Cardiac fibroblast (primary cell): ENCODE measurements at regions not wholly inside any gene's neighbourhood (a gene's known extent, or its start where the extent isn't known, plus 50 kb on each side); places are given as distances from the start of the nearest gene placed in this dataset.
"Not testable (repeated sequence)": the region's sequence is repeated elsewhere in the genome, so short reads cannot be mapped to it uniquely, and the experiment has no call there.

Source experiments
- DNase-seq, 2 donors: peaks; one replicate each; pipeline versions ENCODE4 v3.0.0 to v3.0.0-alpha.2; 2010; ENCODE audit warnings: low read depth in 2 of 2
- H3K4me3 ChIP-seq, 2 donors: replicated peaks in 1 of 2; 1 replicate in 1 of 2; 2 replicates in 1 of 2; pipeline ENCODE4 v1.5.1; 2011; ENCODE audit warnings: low read depth in 2 of 2, low read length in 2 of 2, mild to moderate bottlenecking in 2 of 2, moderate library complexity in 1 of 2
- TF ChIP-seq, protein P1 (sequence below): IDR thresholded peaks from one replicate; pipeline ENCODE4 v1.5.1; 2011; ENCODE audit warnings: low read depth, mild to moderate bottlenecking, low read length, inconsistent platforms

- H3K4me3 ChIP-seq = no peak overlapping the region
- DNase-seq = no peak
- TF ChIP-seq, protein P1, sequence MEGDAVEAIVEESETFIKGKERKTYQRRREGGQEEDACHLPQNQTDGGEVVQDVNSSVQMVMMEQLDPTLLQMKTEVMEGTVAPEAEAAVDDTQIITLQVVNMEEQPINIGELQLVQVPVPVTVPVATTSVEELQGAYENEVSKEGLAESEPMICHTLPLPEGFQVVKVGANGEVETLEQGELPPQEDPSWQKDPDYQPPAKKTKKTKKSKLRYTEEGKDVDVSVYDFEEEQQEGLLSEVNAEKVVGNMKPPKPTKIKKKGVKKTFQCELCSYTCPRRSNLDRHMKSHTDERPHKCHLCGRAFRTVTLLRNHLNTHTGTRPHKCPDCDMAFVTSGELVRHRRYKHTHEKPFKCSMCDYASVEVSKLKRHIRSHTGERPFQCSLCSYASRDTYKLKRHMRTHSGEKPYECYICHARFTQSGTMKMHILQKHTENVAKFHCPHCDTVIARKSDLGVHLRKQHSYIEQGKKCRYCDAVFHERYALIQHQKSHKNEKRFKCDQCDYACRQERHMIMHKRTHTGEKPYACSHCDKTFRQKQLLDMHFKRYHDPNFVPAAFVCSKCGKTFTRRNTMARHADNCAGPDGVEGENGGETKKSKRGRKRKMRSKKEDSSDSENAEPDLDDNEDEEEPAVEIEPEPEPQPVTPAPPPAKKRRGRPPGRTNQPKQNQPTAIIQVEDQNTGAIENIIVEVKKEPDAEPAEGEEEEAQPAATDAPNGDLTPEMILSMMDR = no peak
These were observed 193.0 kb upstream of the DPYD start for GRCh38 chr1:98113811-98114210.

GRCh38 chr1:98112626-98113025 lies 191.8 kb upstream of the DPYD start:
- H3K4me3 ChIP-seq = no peak overlapping the region
- TF ChIP-seq, protein P1 = no peak
- no peak for DNase-seq

DNA sequence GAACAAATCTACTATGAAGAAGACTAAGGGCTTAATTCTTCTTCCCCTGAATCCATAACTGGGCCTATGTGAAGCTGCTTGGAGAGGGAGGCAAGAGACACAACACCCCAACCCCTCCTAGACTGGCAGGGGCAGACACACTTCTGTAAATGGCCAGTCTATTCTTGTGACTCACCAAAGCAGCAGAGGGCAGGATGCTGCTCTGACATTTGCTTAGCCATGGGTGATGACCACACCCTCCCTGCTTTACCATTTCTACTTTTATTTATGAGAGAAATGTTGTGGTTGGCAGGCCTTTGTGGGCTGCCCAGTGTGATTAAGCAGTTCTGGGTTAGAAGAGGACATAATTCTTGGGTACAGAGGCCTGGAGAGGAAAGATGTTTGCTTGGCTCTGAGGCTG lies 189.8 kb upstream of the DPYD start:
- TF ChIP-seq, protein P1 = no peak
- H3K4me3 ChIP-seq = no peak overlapping the region
- DNase-seq = peak; percentile 18 to 60

GRCh38 chr1:98108378-98108777 lies 187.5 kb upstream of the DPYD start:
- H3K4me3 ChIP-seq, DNase-seq: not testable (repeated sequence)

DNA sequence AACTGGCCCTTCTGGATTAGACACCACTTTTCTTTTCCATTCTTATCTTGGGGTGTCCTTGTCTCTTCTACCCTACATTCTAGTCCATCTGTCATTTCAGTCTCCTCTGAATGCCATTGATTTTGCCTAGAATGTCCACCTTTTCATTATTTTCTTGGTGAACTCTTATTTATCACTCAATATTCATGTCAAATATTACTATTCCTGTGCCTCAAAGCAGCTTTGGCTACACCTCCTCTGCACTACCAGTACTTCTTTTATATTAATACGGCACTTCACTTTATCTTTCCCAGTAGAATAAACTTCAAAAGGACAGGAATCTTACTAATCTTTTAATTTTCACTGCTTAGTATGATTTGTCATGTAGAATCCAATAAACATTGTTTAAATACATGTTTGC lies 186.4 kb upstream of the DPYD start:
- DNase-seq = no peak
- TF ChIP-seq, protein P1 = no peak

GRCh38 chr1:98104289-98104688 lies 183.5 kb upstream of the DPYD start:
- TF ChIP-seq, protein P1 = no peak
- peak; percentile 73 to 95 for DNase-seq
- H3K4me3 ChIP-seq = no peak overlapping the region

More for the DNA sequence above, 186.4 kb upstream of the DPYD start:
- H3K4me3 ChIP-seq = no peak overlapping the region

DNA sequence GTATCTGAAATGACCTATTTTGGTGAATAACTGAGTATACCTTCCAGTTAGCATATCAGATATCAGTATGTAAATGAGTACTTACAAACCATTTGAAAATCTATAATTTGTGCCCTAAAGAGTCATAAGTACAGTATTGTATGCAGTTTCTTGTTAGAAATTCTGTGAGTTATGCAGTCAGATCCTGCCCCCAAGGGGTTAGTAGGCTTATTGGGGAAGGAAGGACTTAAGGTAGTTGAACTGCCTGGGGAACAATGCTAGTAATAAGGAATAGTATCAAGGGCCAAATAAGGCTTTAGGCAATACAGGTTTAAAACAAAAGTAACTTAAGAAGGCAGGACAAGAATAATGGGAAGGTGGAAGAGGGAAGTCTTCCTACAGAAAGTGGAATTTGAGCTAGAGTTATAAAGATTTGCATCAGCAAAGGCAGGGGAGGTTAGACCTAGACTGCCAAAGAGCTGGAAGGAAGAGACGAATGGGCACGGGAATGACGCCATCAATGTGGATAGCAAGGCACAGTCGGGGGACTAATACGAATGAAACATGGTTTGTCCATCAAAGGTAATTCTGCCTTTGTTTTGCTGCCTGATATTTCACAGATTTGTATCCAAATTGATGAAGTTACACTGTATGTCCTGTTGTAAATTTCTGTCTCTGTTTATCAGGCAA lies 182.9 kb upstream of the DPYD start:
- TF ChIP-seq, protein P1 = peak; percentile 3
- H3K4me3 ChIP-seq = no peak overlapping the region
- peak; percentile 50 to 52 for DNase-seq
